PFSK-1 (cell line): ENCODE measurements at regions not wholly inside any gene's neighbourhood (a gene's known extent, or its start where the extent isn't known, plus 50 kb on each side); places are given as distances from the start of the nearest gene placed in this dataset.

Experiments
- FOXP2 ChIP-seq: optimal IDR thresholded peaks from 2 replicates; pipeline ENCODE3; 2011; ENCODE audit warnings: borderline replicate concordance, control low read depth, inconsistent platforms; ENCODE audit not compliant: insufficient read depth; ENCODE audit errors: extremely low read length, extremely low read depth
- POLR2AphosphoS5 ChIP-seq: IDR thresholded peaks from 2 replicates; pipeline ENCODE4 v1.6.1; 2012; ENCODE audit warnings: low read depth, mild to moderate bottlenecking, control low read depth, low read length, moderate library complexity
- REST ChIP-seq, 2 experiments: IDR thresholded peaks; 2 replicates each; pipeline versions ENCODE4 v1.6.1 to v1.8.0; 2011 to 2012; ENCODE audit warnings: low read depth in 2 of 2, low read length in 2 of 2, control low read depth in 1 of 2, inconsistent platforms in 1 of 2, mild to moderate bottlenecking in 1 of 2, moderate library complexity in 1 of 2; ENCODE audit not compliant: insufficient read depth in 1 of 2
- SIN3A ChIP-seq: IDR thresholded peaks from 2 replicates; pipeline ENCODE4 v1.6.1; 2012; ENCODE audit warnings: mild to moderate bottlenecking, low read length, moderate library complexity, borderline replicate concordance; ENCODE audit not compliant: insufficient read depth
- TAF1 ChIP-seq: IDR thresholded peaks from 2 replicates; pipeline ENCODE4 v1.6.1; 2012; ENCODE audit warnings: low read length, control low read depth, borderline replicate concordance; ENCODE audit not compliant: insufficient read depth

- TF ChIP-seq TAF1 (no peak), REST (IDR thresholded peaks at IDR 0.05; ENCODE audit: insufficient read depth in 1 of 2, low read depth in 2 of 2, low read length in 2 of 2) (no peak), SIN3A (no peak), POLR2AphosphoS5 (no peak), FOXP2 (no peak)
These were observed 92.4 kb upstream of the LDAH start for GRCh38 chr2:20915271-20915670.

- TF ChIP-seq FOXP2 (no peak), SIN3A (no peak), TAF1 (no peak), REST (IDR thresholded peaks at IDR 0.05; ENCODE audit: insufficient read depth in 1 of 2, low read depth in 2 of 2, low read length in 2 of 2) (no peak), POLR2AphosphoS5 (no peak)
These were observed 91.9 kb upstream of the LDAH start for GRCh38 chr2:20914771-20915170.

- no peak for TF ChIP-seq FOXP2
- TF ChIP-seq REST (IDR thresholded peaks at IDR 0.05; ENCODE audit: insufficient read depth in 1 of 2, low read depth in 2 of 2, low read length in 2 of 2) = no peak
- TF ChIP-seq POLR2AphosphoS5 = no peak
- TF ChIP-seq TAF1 = no peak
- no peak for TF ChIP-seq SIN3A
These were observed 91.2 kb upstream of the LDAH start for GRCh38 chr2:20914087-20914486.

- TF ChIP-seq TAF1 (no peak), SIN3A (no peak), POLR2AphosphoS5 (no peak), REST (IDR thresholded peaks at IDR 0.05; ENCODE audit: insufficient read depth in 1 of 2, low read depth in 2 of 2, low read length in 2 of 2) (no peak), FOXP2 (no peak)
These were observed 90.6 kb upstream of the LDAH start for GRCh38 chr2:20913491-20913890.
